ENCODE measurements at regions not wholly inside any gene's neighbourhood (a gene's known extent, or its start where the extent isn't known, plus 50 kb on each side); places are given as distances from the start of the nearest gene placed in this dataset.

GRCh38 chr11:87465716-87466115 lies 428.0 kb downstream of the TMEM135 start:
- Histone ChIP-seq H3K4me2 (ENCODE audit: low read depth, low read length) (no peak overlapping the region), H3K9me3 (replicated peaks; ENCODE audit: insufficient read depth, low read length) (no peaks in the 10 kb centered on the region), H3K27ac (ENCODE audit: low read length) (no peak overlapping the region), H3K9me2 (replicated peaks; ENCODE audit: insufficient read depth, low read length) (no peaks in the 10 kb centered on the region), H3K36me3 (replicated peaks; ENCODE audit: insufficient read depth, low read length) (no peaks in the 10 kb centered on the region), H3K9ac (ENCODE audit: low read length) (no peak overlapping the region), H3K27me3 (replicated peaks; ENCODE audit: insufficient read depth, low read length) (no peaks in the 10 kb centered on the region), H2AFZ (ENCODE audit: low read length) (no peak overlapping the region), H3K4me1 (ENCODE audit: low read length) (no peaks in the 10 kb centered on the region), H3F3A (ENCODE audit: insufficient read depth, low read length) (no peaks in the 10 kb centered on the region), H3K4me3 (ENCODE audit: low read length) (no peak overlapping the region), H4K20me1 (ENCODE audit: insufficient read depth, low read length) (no peaks in the 10 kb centered on the region), H3K79me2 (ENCODE audit: low read length) (no peaks in the 10 kb centered on the region)
- no peak for TF ChIP-seq CTCF (IDR thresholded peaks at IDR 0.05; ENCODE audit: low read length)
- TF ChIP-seq EZH2 (optimal IDR thresholded peaks at IDR 0.05; ENCODE audit: low read depth, low read length): no peak
- no peak for TF ChIP-seq EZH2phosphoT487 (IDR thresholded peaks at IDR 0.05; ENCODE audit: low read length)
- no peak for DNase-seq

- DNase-seq: peak; percentile 45
Measured at GRCh38 chr11:87463486-87464102, 425.9 kb downstream of the TMEM135 start.

GRCh38 chr11:87462171-87462570 lies 424.4 kb downstream of the TMEM135 start:
- Histone ChIP-seq H3K4me2 (ENCODE audit: low read depth, low read length) (no peak overlapping the region), H3K9ac (ENCODE audit: low read length) (no peak overlapping the region)
- no peak for TF ChIP-seq CTCF (IDR thresholded peaks at IDR 0.05; ENCODE audit: low read length)
- no peak for TF ChIP-seq EZH2 (optimal IDR thresholded peaks at IDR 0.05; ENCODE audit: low read depth, low read length)
- TF ChIP-seq EZH2phosphoT487 (IDR thresholded peaks at IDR 0.05; ENCODE audit: low read length): no peak

More at GRCh38 chr11:87463486-87464102, 425.9 kb downstream of the TMEM135 start:
- 0 out of 2 replicates have a peak, but pooled peaks cover 5% of the 10 kb centered on the region for H3K4me1 ChIP-seq (ENCODE audit: low read length)
- no peaks in the 10 kb centered on the region for H3F3A ChIP-seq (ENCODE audit: insufficient read depth, low read length)
- H3K9me3 ChIP-seq (replicated peaks; ENCODE audit: insufficient read depth, low read length): no peaks in the 10 kb centered on the region
- H3K79me2 ChIP-seq (ENCODE audit: low read length): no peaks in the 10 kb centered on the region
- no peak overlapping the region for H3K27ac ChIP-seq (ENCODE audit: low read length)
- H3K9ac ChIP-seq (ENCODE audit: low read length): no peak overlapping the region
- no peaks in the 10 kb centered on the region for H3K9me2 ChIP-seq (replicated peaks; ENCODE audit: insufficient read depth, low read length)
- H3K27me3 ChIP-seq (replicated peaks; ENCODE audit: insufficient read depth, low read length): no peaks in the 10 kb centered on the region
- no peaks in the 10 kb centered on the region for H4K20me1 ChIP-seq (ENCODE audit: insufficient read depth, low read length)
- no peak overlapping the region for H2AFZ ChIP-seq (ENCODE audit: low read length)
- H3K4me2 ChIP-seq (ENCODE audit: low read depth, low read length): no peak overlapping the region
- TF ChIP-seq CTCF (IDR thresholded peaks at IDR 0.05; ENCODE audit: low read length) (peak; percentile 50), EZH2 (optimal IDR thresholded peaks at IDR 0.05; ENCODE audit: low read depth, low read length) (no peak), EZH2phosphoT487 (IDR thresholded peaks at IDR 0.05; ENCODE audit: low read length) (no peak)
- H3K4me3 ChIP-seq (ENCODE audit: low read length): no peak overlapping the region
- no peaks in the 10 kb centered on the region for H3K36me3 ChIP-seq (replicated peaks; ENCODE audit: insufficient read depth, low read length)

More at GRCh38 chr11:87462171-87462570, 424.4 kb downstream of the TMEM135 start:
- Histone ChIP-seq H3K27ac (ENCODE audit: low read length) (no peak overlapping the region), H3K36me3 (replicated peaks; ENCODE audit: insufficient read depth, low read length) (no peaks in the 10 kb centered on the region), H3K9me2 (replicated peaks; ENCODE audit: insufficient read depth, low read length) (no peaks in the 10 kb centered on the region), H3K4me3 (ENCODE audit: low read length) (no peak overlapping the region), H3K79me2 (ENCODE audit: low read length) (no peaks in the 10 kb centered on the region), H3K4me1 (ENCODE audit: low read length) (0 out of 2 replicates have a peak, but pooled peaks cover 5% of the 10 kb centered on the region), H4K20me1 (ENCODE audit: insufficient read depth, low read length) (no peaks in the 10 kb centered on the region), H2AFZ (ENCODE audit: low read length) (no peak overlapping the region), H3K27me3 (replicated peaks; ENCODE audit: insufficient read depth, low read length) (no peaks in the 10 kb centered on the region), H3F3A (ENCODE audit: insufficient read depth, low read length) (no peaks in the 10 kb centered on the region), H3K9me3 (replicated peaks; ENCODE audit: insufficient read depth, low read length) (no peaks in the 10 kb centered on the region)
- no peak for DNase-seq

Data from MM.1S (cell line).